ENCODE measurements at regions not wholly inside any gene's neighbourhood (a gene's known extent, or its start where the extent isn't known, plus 50 kb on each side); places are given as distances from the start of the nearest gene placed in this dataset.

- no peak for DNase-seq
- H3K4me3 ChIP-seq: no peak overlapping the region
- no peaks in the 10 kb centered on the region for H3K4me1 ChIP-seq (replicated peaks in 1 of 2)
- no peaks in the 10 kb centered on the region for H3K36me3 ChIP-seq (replicated peaks in 1 of 2)
- WGBS, 4 donors: 87 to 96% (median 92%) methylated on average over 1 of the region's 1 CpG
- no peaks in the 10 kb centered on the region for H3K27me3 ChIP-seq
- TF ChIP-seq, protein P1, sequence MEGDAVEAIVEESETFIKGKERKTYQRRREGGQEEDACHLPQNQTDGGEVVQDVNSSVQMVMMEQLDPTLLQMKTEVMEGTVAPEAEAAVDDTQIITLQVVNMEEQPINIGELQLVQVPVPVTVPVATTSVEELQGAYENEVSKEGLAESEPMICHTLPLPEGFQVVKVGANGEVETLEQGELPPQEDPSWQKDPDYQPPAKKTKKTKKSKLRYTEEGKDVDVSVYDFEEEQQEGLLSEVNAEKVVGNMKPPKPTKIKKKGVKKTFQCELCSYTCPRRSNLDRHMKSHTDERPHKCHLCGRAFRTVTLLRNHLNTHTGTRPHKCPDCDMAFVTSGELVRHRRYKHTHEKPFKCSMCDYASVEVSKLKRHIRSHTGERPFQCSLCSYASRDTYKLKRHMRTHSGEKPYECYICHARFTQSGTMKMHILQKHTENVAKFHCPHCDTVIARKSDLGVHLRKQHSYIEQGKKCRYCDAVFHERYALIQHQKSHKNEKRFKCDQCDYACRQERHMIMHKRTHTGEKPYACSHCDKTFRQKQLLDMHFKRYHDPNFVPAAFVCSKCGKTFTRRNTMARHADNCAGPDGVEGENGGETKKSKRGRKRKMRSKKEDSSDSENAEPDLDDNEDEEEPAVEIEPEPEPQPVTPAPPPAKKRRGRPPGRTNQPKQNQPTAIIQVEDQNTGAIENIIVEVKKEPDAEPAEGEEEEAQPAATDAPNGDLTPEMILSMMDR (IDR thresholded peaks at IDR 0.05): no peak
- no peak for TF ChIP-seq POLR2A (IDR thresholded peaks at IDR 0.05)
- intact Hi-C loops (cut with DNase I): no loop called here
- H3K9me3 ChIP-seq (replicated peaks in 1 of 3): no peaks in the 10 kb centered on the region
- no peak overlapping the region for H3K27ac ChIP-seq
Observed at GRCh38 chr6:74455786-74456185, 750.1 kb downstream of the COL12A1 start.

DNA sequence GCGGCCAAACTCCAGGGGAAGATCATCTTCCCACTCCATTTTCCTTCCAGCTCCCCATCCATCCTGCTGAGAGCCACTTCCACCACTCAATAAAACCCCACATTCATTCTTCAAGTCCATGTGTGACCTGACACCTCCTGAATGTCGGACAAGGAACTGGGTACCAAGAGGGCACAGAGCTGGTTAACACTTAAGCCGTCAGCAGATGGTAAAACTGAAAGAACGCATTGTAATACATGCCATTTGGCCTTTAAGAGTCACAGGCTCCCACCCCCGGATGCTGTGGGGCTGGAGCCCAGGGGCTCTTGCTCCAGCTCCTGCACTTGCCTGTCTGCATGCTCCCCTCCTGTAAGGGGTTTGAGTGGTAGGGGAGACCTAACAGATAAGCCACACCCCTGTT is 753.9 kb downstream of the COL12A1 start:
- Histone ChIP-seq H3K4me1 (replicated peaks in 1 of 2) (no peaks in the 10 kb centered on the region), H3K9me3 (replicated peaks in 1 of 3) (no peaks in the 10 kb centered on the region), H3K27me3 (no peaks in the 10 kb centered on the region), H3K4me3 (no peak overlapping the region), H3K36me3 (replicated peaks in 1 of 2) (no peaks in the 10 kb centered on the region), H3K27ac (no peak overlapping the region)
- no peak for DNase-seq
- WGBS, 4 donors: 23 to 44% (median 33%) methylated on average over 5 of the region's 5 CpGs
- TF ChIP-seq POLR2A (IDR thresholded peaks at IDR 0.05): no peak
- TF ChIP-seq, protein P1 (IDR thresholded peaks at IDR 0.05): no peak
- intact Hi-C loops (cut with DNase I): no loop called here

DNA sequence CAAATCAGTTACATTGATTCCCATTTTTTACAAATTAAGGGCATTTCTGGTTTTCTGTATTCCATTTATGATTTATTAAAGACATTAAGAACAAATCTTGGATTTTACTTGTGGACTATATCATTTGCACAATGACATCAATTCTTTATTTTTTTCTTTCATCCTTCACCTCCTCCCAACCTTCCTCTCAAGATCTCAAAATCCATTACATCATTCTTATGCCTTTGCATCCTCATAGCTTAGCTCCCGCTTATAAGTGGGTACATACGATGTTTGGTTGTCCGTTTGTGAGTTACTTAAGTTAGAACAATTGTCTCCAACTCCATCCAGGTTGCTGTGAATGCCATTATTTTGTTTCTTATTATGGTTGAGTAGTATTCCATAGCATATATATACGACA is 752.8 kb downstream of the CD109 start:
- Histone ChIP-seq H3K27ac (no peak overlapping the region), H3K4me1 (replicated peaks in 1 of 2) (no peaks in the 10 kb centered on the region), H3K9me3 (replicated peaks in 1 of 3) (no peaks in the 10 kb centered on the region), H3K36me3 (replicated peaks in 1 of 2) (no peaks in the 10 kb centered on the region), H3K4me3 (no peak overlapping the region), H3K27me3 (no peaks in the 10 kb centered on the region)
- WGBS, 4 donors: 72 to 85% (median 81%) methylated on average over 4 of the region's 4 CpGs
- intact Hi-C loops (cut with DNase I): no loop called here
- TF ChIP-seq, protein P1 (IDR thresholded peaks at IDR 0.05): no peak
- TF ChIP-seq POLR2A (IDR thresholded peaks at IDR 0.05): no peak
- no peak for DNase-seq

GRCh38 chr6:74447013-74447412 is 751.0 kb downstream of the CD109 start:
- no peaks in the 10 kb centered on the region for H3K27me3 ChIP-seq
- intact Hi-C loops (cut with DNase I): no loop called here
- TF ChIP-seq, protein P1 (IDR thresholded peaks at IDR 0.05): no peak
- no peak for TF ChIP-seq POLR2A (IDR thresholded peaks at IDR 0.05)
- H3K4me1 ChIP-seq (replicated peaks in 1 of 2): no peaks in the 10 kb centered on the region
- no peaks in the 10 kb centered on the region for H3K9me3 ChIP-seq (replicated peaks in 1 of 3)
- no peaks in the 10 kb centered on the region for H3K36me3 ChIP-seq (replicated peaks in 1 of 2)
- 56 to 70% (median 66%) methylated on average over 5 of the region's 5 CpGs for WGBS, 4 donors
- no peak overlapping the region for H3K4me3 ChIP-seq
- DNase-seq: no peak
- H3K27ac ChIP-seq: no peak overlapping the region
